GM21576 (cell line): ENCODE measurements at regions not wholly inside any gene's neighbourhood (a gene's known extent, or its start where the extent isn't known, plus 50 kb on each side); places are given as distances from the start of the nearest gene placed in this dataset.
A peak's percentile ranks its signal among the peaks of the same experiment; 100 is the strongest.
"Not testable (repeated sequence)": the region's sequence is repeated elsewhere in the genome, so short reads cannot be mapped to it uniquely, and the experiment has no call there.

Experiments
- ATAC-seq: cut with Tn5 transposase; IDR thresholded peaks from one replicate; pipeline ENCODE4 v1.9.1; 2021; ENCODE audit warnings: mild to moderate bottlenecking, moderate library complexity; ENCODE audit not compliant: unreplicated experiment

GRCh38 chr10:111261081-111261615 is 184.3 kb downstream of the ADRA2A start:
- ATAC-seq, result no peak

GRCh38 chr10:111265341-111265740 is 188.5 kb downstream of the ADRA2A start:
- no peak for ATAC-seq

GRCh38 chr10:111266165-111266564 is 189.3 kb downstream of the ADRA2A start:
- ATAC-seq, result no peak

- ATAC-seq, result no peak
These were observed 190.8 kb downstream of the ADRA2A start for GRCh38 chr10:111267673-111268072.

GRCh38 chr10:111273235-111273634 is 196.4 kb downstream of the ADRA2A start:
- ATAC-seq, result no peak

GRCh38 chr10:111273635-111274034 is 196.8 kb downstream of the ADRA2A start:
- no peak for ATAC-seq

GRCh38 chr10:111275091-111275490 is 198.3 kb downstream of the ADRA2A start:
- ATAC-seq, result no peak

GRCh38 chr10:111277661-111278060 is 200.8 kb downstream of the ADRA2A start:
- ATAC-seq, result no peak

GRCh38 chr10:111278266-111278665 is 201.4 kb downstream of the ADRA2A start:
- ATAC-seq, result no peak

- ATAC-seq, result no peak
These were observed 204.7 kb downstream of the ADRA2A start for GRCh38 chr10:111281516-111281915.

GRCh38 chr10:111289461-111289860 is 212.6 kb downstream of the ADRA2A start:
- no peak for ATAC-seq

- no peak for ATAC-seq
These were observed 213.8 kb downstream of the ADRA2A start for GRCh38 chr10:111290649-111291048.

- ATAC-seq, result no peak
These were observed 219.0 kb downstream of the ADRA2A start for GRCh38 chr10:111295788-111296187.

GRCh38 chr10:111297351-111297848 is 220.6 kb downstream of the ADRA2A start:
- no peak for ATAC-seq

- ATAC-seq, result no peak
These were observed 221.2 kb downstream of the ADRA2A start for GRCh38 chr10:111298031-111298430.

GRCh38 chr10:111299037-111299436 is 222.2 kb downstream of the ADRA2A start:
- no peak for ATAC-seq

GRCh38 chr10:111303887-111304286 is 227.1 kb downstream of the ADRA2A start:
- no peak for ATAC-seq

GRCh38 chr10:111316722-111317212 is 239.9 kb downstream of the ADRA2A start:
- no peak for ATAC-seq

GRCh38 chr10:111319866-111320265 is 243.0 kb downstream of the ADRA2A start:
- no peak for ATAC-seq

GRCh38 chr10:111323389-111323966 is 246.6 kb downstream of the ADRA2A start:
- ATAC-seq, result no peak

- not testable (repeated sequence) for ATAC-seq
These were observed 255.3 kb downstream of the ADRA2A start for GRCh38 chr10:111332174-111332573.

- no peak for ATAC-seq
These were observed 259.0 kb downstream of the ADRA2A start for GRCh38 chr10:111335826-111336225.

GRCh38 chr10:111338035-111338434 is 261.2 kb downstream of the ADRA2A start:
- peak; percentile 18 for ATAC-seq
